ENCODE measurements at regions not wholly inside any gene's neighbourhood (a gene's known extent, or its start where the extent isn't known, plus 50 kb on each side); places are given as distances from the start of the nearest gene placed in this dataset.

- Histone ChIP-seq H3K36me3 (ENCODE audit: control insufficient read depth, insufficient read depth, low read length) (no peaks in the 10 kb centered on the region), H3K4me3 (ENCODE audit: low read depth in 2 of 2, low read length in 2 of 2) (no peak overlapping the region), H3K27ac (ENCODE audit: low read length) (no peak overlapping the region), H3K9me3 (ENCODE audit: control insufficient read depth, insufficient read depth, low read depth, low read length) (no peaks in the 10 kb centered on the region), H3K27me3 (ENCODE audit: control insufficient read depth, insufficient read depth, low read length) (no peaks in the 10 kb centered on the region), H3K4me1 (ENCODE audit: control insufficient read depth, insufficient read depth, low read length) (no peaks in the 10 kb centered on the region)
- DNase-seq (ENCODE audit: low read depth, low spot score), result no peak
- TF ChIP-seq, protein P1, sequence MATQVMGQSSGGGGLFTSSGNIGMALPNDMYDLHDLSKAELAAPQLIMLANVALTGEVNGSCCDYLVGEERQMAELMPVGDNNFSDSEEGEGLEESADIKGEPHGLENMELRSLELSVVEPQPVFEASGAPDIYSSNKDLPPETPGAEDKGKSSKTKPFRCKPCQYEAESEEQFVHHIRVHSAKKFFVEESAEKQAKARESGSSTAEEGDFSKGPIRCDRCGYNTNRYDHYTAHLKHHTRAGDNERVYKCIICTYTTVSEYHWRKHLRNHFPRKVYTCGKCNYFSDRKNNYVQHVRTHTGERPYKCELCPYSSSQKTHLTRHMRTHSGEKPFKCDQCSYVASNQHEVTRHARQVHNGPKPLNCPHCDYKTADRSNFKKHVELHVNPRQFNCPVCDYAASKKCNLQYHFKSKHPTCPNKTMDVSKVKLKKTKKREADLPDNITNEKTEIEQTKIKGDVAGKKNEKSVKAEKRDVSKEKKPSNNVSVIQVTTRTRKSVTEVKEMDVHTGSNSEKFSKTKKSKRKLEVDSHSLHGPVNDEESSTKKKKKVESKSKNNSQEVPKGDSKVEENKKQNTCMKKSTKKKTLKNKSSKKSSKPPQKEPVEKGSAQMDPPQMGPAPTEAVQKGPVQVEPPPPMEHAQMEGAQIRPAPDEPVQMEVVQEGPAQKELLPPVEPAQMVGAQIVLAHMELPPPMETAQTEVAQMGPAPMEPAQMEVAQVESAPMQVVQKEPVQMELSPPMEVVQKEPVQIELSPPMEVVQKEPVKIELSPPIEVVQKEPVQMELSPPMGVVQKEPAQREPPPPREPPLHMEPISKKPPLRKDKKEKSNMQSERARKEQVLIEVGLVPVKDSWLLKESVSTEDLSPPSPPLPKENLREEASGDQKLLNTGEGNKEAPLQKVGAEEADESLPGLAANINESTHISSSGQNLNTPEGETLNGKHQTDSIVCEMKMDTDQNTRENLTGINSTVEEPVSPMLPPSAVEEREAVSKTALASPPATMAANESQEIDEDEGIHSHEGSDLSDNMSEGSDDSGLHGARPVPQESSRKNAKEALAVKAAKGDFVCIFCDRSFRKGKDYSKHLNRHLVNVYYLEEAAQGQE (IDR thresholded peaks at IDR 0.05; ENCODE audit: insufficient read depth in 1 of 2, low read depth in 2 of 2, low read length in 1 of 2), result no peak
- TF ChIP-seq, protein P2, sequence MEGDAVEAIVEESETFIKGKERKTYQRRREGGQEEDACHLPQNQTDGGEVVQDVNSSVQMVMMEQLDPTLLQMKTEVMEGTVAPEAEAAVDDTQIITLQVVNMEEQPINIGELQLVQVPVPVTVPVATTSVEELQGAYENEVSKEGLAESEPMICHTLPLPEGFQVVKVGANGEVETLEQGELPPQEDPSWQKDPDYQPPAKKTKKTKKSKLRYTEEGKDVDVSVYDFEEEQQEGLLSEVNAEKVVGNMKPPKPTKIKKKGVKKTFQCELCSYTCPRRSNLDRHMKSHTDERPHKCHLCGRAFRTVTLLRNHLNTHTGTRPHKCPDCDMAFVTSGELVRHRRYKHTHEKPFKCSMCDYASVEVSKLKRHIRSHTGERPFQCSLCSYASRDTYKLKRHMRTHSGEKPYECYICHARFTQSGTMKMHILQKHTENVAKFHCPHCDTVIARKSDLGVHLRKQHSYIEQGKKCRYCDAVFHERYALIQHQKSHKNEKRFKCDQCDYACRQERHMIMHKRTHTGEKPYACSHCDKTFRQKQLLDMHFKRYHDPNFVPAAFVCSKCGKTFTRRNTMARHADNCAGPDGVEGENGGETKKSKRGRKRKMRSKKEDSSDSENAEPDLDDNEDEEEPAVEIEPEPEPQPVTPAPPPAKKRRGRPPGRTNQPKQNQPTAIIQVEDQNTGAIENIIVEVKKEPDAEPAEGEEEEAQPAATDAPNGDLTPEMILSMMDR (IDR thresholded peaks at IDR 0.05), result no peak
- TF ChIP-seq TCF7L2 (IDR thresholded peaks at IDR 0.05; ENCODE audit: low read depth, low read length) (no peak), POLR2AphosphoS5 (IDR thresholded peaks at IDR 0.05; ENCODE audit: low read depth, low read length) (no peak), SIN3A (IDR thresholded peaks at IDR 0.05; ENCODE audit: borderline replicate concordance, insufficient read depth, low read depth, low read length) (no peak)
- BruUV-seq (replicated peaks), result no TSS peak
- CTCF ChIA-PET, result no interaction called here
- no peak for ATAC-seq
- in situ Hi-C loops (cut with HindIII; ENCODE audit: low pct_unique_long_range_greater_than_20kb, low sequenced_read_pairs) (no loop called here), intact Hi-C loops (cut with micrococcal nuclease; ENCODE audit: unreplicated experiment) (no loop called here)
- POLR2A ChIA-PET, result no interaction called here
Measured at GRCh38 chr1:209380420-209380819, 203.1 kb upstream of the CAMK1G start.

GRCh38 chr1:209382231-209383100, 201.0 kb upstream of the CAMK1G start:
- Histone ChIP-seq H3K27ac (ENCODE audit: low read length) (no peak overlapping the region), H3K27me3 (ENCODE audit: control insufficient read depth, insufficient read depth, low read length) (no peaks in the 10 kb centered on the region), H3K36me3 (ENCODE audit: control insufficient read depth, insufficient read depth, low read length) (no peaks in the 10 kb centered on the region), H3K4me1 (ENCODE audit: control insufficient read depth, insufficient read depth, low read length) (no peaks in the 10 kb centered on the region), H3K9me3 (ENCODE audit: control insufficient read depth, insufficient read depth, low read depth, low read length) (no peaks in the 10 kb centered on the region), H3K4me3 (ENCODE audit: low read depth in 2 of 2, low read length in 2 of 2) (no peak overlapping the region)
- in situ Hi-C loops (cut with HindIII; ENCODE audit: low pct_unique_long_range_greater_than_20kb, low sequenced_read_pairs), result no loop called here
- no peak for ATAC-seq
- ChIA-PET CTCF (no interaction called here), POLR2A (no interaction called here)
- TF ChIP-seq, protein P1 (IDR thresholded peaks at IDR 0.05; ENCODE audit: insufficient read depth in 1 of 2, low read depth in 2 of 2, low read length in 1 of 2), result no peak
- TF ChIP-seq, protein P2 (IDR thresholded peaks at IDR 0.05), result no peak
- TF ChIP-seq POLR2AphosphoS5 (IDR thresholded peaks at IDR 0.05; ENCODE audit: low read depth, low read length), result no peak
- TF ChIP-seq TCF7L2 (IDR thresholded peaks at IDR 0.05; ENCODE audit: low read depth, low read length), result no peak
- TF ChIP-seq SIN3A (IDR thresholded peaks at IDR 0.05; ENCODE audit: borderline replicate concordance, insufficient read depth, low read depth, low read length), result no peak
- DNase-seq (ENCODE audit: low read depth, low spot score), result no peak
- intact Hi-C loops (cut with micrococcal nuclease; ENCODE audit: unreplicated experiment), result no loop called here
- BruUV-seq (replicated peaks), result no TSS peak
